GM19324 (cell line): ENCODE measurements at regions not wholly inside any gene's neighbourhood (a gene's known extent, or its start where the extent isn't known, plus 50 kb on each side); places are given as distances from the start of the nearest gene placed in this dataset.
"Not testable (repeated sequence)": the region's sequence is repeated elsewhere in the genome, so short reads cannot be mapped to it uniquely, and the experiment has no call there.

Experiments used
- ATAC-seq: cut with Tn5 transposase; IDR thresholded peaks from one replicate; pipeline ENCODE4 v1.9.1; 2021; ENCODE audit warnings: mild to moderate bottlenecking, moderate library complexity; ENCODE audit not compliant: unreplicated experiment, low FRiP score

DNA sequence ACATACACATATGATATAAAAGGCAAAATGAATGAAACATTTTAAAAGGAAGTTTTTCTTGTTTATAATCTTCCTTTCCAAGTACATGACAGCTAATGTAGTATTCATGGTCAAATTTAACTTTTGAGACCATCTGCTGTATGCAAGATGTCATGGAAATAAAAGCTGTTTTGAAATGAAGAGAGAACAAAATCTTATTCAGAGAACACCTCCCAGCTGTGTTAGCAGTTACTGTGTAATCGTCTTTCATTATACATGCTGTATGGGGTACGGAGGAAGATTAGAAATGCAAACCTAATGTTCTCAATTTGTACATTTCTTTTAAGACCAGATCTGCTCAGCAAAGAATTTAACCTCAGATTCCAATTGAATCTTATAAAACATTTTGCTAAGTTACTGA lies 1182.3 kb downstream of the OTOL1 start:
- ATAC-seq: no peak

GRCh38 chr3:162684260-162684659 lies 1187.7 kb downstream of the OTOL1 start:
- ATAC-seq: no peak

GRCh38 chr3:162699291-162699690 lies 1202.7 kb downstream of the OTOL1 start:
- ATAC-seq: no peak

- no peak for ATAC-seq
Observed at GRCh38 chr3:162701211-162701610, 1204.6 kb downstream of the OTOL1 start.

DNA sequence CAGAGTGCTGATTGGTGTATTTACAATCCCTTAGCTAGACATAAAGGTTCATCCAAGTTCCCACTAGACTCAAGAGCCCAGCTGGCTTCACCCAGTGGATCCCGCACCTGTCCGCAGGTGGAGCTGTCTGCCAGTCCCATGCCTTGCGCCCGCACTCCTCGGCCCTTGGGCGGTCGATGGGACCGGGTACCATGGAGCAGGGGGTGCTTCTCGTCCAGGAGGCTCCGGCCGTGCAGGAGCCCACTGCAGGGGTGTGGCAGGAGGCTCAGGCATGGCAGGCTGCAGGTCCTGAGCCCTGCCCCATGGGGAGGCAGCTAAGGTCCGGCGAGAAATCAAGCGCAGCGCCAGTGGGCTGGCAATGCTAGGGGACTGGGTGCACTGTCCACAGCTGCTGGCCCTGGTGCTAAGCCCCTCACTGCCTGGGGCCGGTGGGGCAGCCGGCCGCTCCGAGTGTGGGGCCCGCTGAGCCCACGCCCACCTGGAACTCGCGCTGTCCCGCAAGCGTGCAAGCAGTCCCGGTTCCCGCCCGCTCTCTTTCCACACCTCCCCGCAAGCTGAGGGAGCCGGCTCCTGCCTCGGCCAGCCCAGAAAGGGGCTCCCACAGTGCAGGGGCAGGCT lies 1206.3 kb downstream of the OTOL1 start:
- no peak for ATAC-seq

DNA sequence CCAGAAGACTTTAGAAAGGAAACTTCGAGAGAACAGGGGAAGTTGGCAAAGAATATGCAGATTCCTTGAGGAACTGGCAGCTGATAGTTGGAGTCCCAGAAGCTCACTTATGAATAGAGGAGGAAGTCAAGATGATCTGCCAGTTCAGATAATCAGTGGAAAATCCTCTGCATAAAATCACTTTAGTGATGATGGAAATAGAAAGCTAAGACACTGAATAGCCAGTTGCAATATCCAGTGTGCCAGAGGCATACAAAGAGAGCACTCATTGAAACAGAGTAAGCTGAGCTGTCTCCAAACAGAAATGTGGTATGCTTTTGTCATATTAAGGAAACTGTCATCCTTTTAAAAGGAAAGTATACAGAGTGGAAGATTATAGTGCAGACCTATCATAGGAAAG lies 1207.6 kb downstream of the OTOL1 start:
- ATAC-seq: no peak

- no peak for ATAC-seq
Observed at GRCh38 chr3:162704799-162705385, 1208.3 kb downstream of the OTOL1 start.

DNA sequence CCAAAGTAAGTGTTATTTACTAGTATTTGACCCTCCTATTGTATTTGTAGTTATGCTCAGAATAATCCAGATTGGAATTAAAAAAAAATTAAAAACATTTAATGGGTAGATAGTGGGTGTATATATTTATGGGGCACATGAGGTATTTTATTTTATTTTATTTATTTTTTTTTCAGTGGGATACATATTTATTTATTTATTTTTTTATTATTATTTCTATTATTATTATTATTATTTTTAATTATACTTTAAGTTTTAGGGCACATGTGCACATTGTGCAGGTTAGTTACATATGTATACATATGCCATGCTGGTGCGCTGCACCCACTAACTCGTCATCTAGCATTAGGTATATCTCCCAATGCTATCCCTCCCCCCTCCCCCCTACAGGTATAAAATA lies 1211.8 kb downstream of the OTOL1 start:
- ATAC-seq: not testable (repeated sequence)

- ATAC-seq: not testable (repeated sequence)
Observed at GRCh38 chr3:162708942-162709706, 1212.5 kb downstream of the OTOL1 start.

DNA sequence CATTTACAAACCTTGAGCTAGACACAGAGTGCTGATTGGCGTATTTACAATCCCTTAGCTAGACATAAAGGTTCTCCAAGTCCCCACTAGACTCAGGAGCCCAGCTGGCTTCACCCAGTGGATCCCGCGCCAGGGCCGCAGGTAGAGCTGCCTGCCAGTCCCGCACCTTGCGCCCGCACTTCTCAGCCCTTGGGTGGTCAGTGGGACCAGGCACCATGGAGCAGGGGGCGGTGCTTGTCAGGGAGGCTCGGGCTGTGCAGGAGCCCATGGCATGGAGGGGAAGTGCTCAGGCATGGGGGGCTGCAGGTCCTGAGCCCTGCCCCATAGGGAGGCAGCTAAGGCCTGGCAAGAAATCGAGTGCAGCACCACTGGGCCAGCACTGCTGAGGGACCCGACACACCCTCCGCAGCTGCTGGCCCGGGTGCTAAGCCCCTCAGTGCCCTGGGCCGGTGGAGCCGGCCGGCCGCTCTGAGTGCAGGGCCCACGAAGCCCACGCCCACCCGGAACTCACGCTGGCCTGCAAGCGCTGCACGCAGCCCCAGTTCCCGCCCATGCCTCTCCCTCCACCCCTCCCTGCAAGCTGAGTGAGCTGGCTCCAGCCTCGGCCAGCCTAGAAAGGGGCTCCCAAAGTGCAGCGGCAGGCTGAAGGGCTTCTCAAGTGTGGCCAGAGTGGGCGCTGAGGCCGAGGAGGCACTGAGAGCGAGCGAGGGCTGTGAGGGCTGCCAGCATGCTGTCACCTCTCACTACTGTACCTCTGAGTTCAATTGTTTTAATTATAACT lies 1213.9 kb downstream of the OTOL1 start:
- no peak for ATAC-seq

GRCh38 chr3:162717074-162717473 lies 1220.5 kb downstream of the OTOL1 start:
- not testable (repeated sequence) for ATAC-seq

- ATAC-seq: no peak
Observed at GRCh38 chr3:162718697-162719096, 1222.1 kb downstream of the OTOL1 start.

DNA sequence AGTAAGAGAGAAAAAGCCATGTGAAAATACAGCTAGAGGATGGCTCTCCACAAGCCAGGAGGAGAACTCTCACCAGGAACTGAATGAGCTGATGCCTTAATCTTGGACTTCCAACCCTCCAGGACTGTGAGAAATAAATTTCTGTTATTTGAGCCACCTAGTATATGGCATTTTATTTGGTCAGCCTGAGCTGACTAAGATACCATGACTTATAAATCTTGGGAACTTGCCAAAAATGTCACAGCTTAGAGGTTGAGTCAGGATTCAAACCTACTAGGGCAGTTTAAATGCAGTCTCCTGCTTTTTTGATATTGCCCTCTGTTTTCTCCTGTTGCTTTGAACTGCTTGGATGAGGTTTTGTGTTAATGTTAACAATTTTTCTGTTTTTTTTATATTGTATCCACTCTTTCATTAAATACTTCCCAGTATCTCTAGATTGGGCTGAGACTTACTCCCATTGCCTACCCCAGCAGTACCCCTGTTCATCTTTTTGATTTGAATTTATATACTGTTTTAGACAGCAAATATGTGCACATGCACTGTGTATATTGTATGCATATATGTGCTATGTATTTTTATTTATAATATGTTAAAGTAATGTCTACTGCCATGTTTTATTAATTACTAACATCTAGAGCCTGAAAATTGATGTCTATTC lies 1223.2 kb downstream of the OTOL1 start:
- ATAC-seq: no peak

- ATAC-seq: no peak
Observed at GRCh38 chr3:162721736-162722135, 1225.1 kb downstream of the OTOL1 start.

GRCh38 chr3:162722337-162722736 lies 1225.7 kb downstream of the OTOL1 start:
- ATAC-seq: no peak

DNA sequence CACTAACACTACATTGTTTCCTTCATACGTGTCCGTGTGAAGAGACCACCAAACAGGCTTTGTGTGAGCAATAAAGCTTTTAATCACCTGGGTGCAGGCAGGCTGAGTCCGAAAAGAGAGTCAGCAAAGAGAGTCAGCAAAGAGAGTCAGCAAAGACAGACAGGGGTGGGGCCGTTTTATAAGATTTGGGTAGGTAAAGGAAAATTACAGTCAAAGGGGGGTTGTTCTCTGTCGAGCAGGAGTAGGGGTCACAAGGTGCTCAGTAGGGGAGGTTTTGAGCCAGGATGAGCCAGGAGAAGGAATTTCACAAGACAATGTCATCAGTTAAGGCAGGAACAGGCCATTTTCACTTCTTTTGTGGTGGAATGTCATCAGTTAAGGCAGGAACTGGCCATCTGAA lies 1226.2 kb downstream of the OTOL1 start:
- not testable (repeated sequence) for ATAC-seq

- no peak for ATAC-seq
Observed at GRCh38 chr3:162729686-162730085, 1233.1 kb downstream of the OTOL1 start.

DNA sequence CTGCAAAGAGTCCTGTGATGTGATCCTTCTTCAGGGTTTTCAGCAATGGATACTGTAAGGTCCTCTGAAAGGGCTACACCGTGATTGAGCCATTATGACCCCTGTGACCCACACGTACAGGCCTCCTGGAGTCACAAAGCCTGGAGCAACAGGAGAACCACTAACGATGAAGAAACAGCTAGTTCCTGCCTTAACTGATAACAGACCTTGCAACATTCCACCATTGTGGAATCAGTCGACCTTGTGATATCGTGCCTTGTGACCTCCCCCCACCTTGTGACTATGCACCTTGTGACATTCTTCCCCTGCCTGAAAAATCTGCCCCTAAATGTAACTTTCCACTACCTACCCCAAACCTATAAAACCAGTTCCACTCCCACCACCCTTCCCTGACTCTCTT lies 1235.4 kb downstream of the OTOL1 start:
- not testable (repeated sequence) for ATAC-seq

DNA sequence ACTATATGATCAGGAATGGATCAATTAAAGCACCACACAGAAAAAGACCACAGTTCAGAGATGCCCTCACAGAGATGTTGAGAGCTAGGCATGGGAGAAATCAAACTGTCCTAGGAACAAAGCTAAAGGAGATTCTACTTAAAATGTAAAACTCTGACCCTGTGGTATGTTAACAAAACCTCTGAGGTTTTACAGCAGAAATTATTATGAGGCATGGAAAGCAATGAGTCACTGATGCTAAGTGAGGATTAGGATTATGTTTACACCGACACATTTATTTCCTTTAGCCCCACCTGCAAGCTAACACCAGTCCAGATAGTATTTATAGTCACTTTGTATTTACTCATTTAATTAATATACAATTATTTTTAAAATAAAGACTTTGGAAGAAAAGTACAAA lies 1242.2 kb downstream of the OTOL1 start:
- ATAC-seq: no peak

- ATAC-seq: no peak
Observed at GRCh38 chr3:162740941-162741596, 1244.5 kb downstream of the OTOL1 start.
